ENCODE measurements at regions not wholly inside any gene's neighbourhood (a gene's known extent, or its start where the extent isn't known, plus 50 kb on each side); places are given as distances from the start of the nearest gene placed in this dataset.

DNA sequence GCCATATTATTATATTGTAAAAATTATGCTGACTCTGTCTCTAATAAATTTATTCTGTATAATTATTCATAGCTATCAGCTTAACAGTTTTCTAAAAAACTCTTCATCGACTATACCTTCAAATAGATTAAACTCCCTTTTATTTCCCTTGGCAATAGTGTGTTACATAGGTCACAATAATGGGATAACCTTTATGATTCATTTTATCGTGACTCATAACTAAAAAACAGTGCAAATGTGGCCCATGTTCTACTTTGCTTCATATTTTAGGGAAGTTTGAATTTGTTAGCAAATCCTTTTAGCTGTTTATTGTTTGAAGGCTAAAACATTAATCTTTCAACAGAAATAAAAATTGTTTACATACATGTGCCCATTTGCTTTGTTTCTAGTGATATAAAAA, 783.2 kb upstream of the CDH2 start:
- TF ChIP-seq, protein P1, sequence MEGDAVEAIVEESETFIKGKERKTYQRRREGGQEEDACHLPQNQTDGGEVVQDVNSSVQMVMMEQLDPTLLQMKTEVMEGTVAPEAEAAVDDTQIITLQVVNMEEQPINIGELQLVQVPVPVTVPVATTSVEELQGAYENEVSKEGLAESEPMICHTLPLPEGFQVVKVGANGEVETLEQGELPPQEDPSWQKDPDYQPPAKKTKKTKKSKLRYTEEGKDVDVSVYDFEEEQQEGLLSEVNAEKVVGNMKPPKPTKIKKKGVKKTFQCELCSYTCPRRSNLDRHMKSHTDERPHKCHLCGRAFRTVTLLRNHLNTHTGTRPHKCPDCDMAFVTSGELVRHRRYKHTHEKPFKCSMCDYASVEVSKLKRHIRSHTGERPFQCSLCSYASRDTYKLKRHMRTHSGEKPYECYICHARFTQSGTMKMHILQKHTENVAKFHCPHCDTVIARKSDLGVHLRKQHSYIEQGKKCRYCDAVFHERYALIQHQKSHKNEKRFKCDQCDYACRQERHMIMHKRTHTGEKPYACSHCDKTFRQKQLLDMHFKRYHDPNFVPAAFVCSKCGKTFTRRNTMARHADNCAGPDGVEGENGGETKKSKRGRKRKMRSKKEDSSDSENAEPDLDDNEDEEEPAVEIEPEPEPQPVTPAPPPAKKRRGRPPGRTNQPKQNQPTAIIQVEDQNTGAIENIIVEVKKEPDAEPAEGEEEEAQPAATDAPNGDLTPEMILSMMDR (IDR thresholded peaks at IDR 0.05; ENCODE audit: insufficient read depth, low read length) = no peak
- TF ChIP-seq POLR2AphosphoS5 (IDR thresholded peaks at IDR 0.05; ENCODE audit: low read depth) (no peak), SPI1 (IDR thresholded peaks at IDR 0.05; ENCODE audit: borderline replicate concordance, low read depth) (no peak)
- TF ChIP-seq, protein P2, sequence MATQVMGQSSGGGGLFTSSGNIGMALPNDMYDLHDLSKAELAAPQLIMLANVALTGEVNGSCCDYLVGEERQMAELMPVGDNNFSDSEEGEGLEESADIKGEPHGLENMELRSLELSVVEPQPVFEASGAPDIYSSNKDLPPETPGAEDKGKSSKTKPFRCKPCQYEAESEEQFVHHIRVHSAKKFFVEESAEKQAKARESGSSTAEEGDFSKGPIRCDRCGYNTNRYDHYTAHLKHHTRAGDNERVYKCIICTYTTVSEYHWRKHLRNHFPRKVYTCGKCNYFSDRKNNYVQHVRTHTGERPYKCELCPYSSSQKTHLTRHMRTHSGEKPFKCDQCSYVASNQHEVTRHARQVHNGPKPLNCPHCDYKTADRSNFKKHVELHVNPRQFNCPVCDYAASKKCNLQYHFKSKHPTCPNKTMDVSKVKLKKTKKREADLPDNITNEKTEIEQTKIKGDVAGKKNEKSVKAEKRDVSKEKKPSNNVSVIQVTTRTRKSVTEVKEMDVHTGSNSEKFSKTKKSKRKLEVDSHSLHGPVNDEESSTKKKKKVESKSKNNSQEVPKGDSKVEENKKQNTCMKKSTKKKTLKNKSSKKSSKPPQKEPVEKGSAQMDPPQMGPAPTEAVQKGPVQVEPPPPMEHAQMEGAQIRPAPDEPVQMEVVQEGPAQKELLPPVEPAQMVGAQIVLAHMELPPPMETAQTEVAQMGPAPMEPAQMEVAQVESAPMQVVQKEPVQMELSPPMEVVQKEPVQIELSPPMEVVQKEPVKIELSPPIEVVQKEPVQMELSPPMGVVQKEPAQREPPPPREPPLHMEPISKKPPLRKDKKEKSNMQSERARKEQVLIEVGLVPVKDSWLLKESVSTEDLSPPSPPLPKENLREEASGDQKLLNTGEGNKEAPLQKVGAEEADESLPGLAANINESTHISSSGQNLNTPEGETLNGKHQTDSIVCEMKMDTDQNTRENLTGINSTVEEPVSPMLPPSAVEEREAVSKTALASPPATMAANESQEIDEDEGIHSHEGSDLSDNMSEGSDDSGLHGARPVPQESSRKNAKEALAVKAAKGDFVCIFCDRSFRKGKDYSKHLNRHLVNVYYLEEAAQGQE (IDR thresholded peaks at IDR 0.05; ENCODE audit: insufficient replicate concordance, low read depth) = no peak
